Cerebellar nuclear complex (tissue), 1 donor: ENCODE measurements at regions not wholly inside any gene's neighbourhood (a gene's known extent, or its start where the extent isn't known, plus 50 kb on each side); places are given as distances from the start of the nearest gene placed in this dataset.
"Not testable (repeated sequence)": the region's sequence is repeated elsewhere in the genome, so short reads cannot be mapped to it uniquely, and the experiment has no call there.

ENCODE experiments used
- DNase-seq, 2 experiments: peaks; one replicate each; lab custom pipeline; 2025; lab: John Stamatoyannopoulos, UW

GRCh38 chr2:150136401-150136800, 351.1 kb downstream of the RND3 start:
- no peak for DNase-seq

DNA sequence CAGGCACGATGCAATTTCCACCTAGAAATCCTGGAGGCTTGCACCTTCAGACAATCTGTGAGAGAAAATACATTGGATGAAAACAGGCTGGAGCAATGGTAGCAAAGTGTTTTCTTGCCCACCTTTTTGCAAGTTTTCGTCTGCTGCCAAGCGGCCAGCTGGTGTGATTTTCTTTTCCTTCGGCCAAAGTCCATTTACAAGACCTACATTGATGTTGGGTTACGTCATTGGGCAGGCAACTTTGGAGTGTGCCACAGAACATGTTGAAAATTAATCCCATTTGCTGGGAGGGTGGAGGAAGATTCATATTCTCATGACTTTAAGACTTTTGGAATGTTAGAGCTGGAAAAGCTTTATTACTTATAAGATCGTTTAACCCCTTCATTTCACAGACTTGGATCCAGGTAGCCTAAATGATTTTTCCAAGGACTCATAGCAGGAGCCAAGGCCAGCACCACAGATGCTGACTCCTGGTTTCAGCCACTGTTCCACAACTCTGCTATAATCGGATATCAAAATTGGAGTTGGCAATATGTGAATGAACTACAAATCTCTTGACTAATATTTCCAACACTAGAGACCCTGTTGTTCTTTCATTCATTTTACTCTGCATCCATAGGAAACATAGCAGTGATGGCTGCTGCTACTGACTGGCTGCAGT, 352.1 kb downstream of the RND3 start:
- DNase-seq = no peak

- DNase-seq = no peak
These were observed 353.1 kb downstream of the RND3 start for GRCh38 chr2:150134223-150134857.

DNA sequence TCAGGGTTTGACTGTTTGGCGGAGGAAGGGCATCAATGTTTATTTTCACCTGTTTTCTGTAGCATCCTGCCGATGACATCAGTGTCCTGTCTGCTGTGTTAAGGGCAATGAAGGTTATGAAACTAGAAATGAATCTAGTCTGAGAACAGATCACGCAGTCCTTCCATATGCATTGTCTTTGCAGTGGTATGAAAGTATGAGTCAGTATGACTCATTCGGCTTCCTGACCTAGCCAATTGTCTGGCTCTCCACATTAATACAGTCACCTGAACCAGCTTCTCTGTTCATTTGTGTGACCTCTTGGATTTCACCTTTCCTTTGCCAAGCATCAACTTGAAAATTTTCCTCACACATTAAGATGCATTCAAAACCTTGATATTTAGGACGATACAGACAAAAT, 353.8 kb downstream of the RND3 start:
- no peak for DNase-seq

- DNase-seq = no peak
These were observed 357.4 kb downstream of the RND3 start for GRCh38 chr2:150129921-150130575.

GRCh38 chr2:150127995-150128394, 359.5 kb downstream of the RND3 start:
- DNase-seq = no peak

- no peak for DNase-seq
These were observed 360.0 kb downstream of the RND3 start for GRCh38 chr2:150127346-150127990.

DNA sequence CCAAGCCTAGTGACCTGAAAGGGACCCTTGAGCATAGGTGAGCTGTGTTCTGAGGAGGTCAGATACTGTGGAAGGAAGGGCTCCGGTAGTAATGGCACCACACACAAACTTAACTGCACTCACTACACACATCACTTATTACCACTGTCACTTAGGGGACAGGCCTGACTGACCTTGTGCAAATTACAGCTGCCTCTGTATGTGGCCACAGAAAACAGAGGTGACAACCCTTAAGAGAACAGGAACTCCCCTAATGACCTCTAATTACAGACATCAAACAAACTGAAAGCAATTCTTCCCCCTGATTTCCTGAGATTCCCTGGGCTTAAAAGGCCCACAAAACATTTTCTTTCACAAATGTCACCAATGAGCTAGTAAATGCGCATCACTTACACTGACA, 360.6 kb downstream of the RND3 start:
- no peak for DNase-seq

DNA sequence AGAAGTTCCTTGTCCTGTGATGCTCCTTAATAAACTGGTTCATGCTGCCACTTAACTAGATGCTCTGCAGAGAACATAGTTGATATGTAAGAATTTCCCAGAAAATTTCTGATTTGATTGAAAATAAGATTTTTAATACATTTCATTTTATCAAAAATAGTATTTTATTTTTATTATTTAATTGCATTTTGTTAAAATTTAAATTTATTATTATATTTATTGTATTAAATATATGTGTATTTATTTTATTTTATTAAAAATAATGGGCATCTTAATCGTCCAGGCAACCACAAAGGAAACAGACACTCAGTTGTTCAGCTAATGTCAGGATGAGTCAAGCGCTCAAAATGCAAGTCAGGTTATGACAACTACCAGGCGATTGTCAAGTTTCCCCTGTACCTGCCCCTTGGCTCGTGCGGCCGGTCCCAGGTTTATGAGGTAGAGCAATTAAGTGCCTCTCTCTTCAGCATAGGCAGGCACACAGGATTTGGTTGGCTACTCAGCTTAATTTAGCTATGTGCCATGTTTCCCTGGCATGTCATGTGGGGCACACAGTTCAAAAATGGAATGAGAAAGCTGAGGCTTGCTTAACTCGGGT, 361.2 kb downstream of the RND3 start:
- DNase-seq = no peak

DNA sequence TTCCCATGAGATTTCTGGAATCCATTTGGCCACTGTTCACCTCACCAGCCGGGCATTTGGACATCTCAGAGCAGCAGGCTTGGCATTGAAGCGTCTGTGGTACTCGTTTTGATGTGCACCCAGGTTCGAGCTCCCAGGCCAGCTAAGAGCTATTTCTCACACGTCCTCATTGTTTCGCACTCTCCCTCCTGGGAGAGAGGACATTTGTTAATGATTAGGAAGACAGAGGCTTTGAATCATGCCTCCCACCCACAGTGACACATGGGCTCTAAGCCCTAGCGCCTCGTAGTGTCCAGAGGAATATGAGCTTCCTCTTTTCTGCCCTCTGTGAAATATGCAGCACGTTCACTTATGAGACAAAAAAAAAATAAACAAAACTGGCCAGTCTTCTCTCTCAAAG, 361.8 kb downstream of the RND3 start:
- no peak for DNase-seq

- no peak for DNase-seq
These were observed 362.3 kb downstream of the RND3 start for GRCh38 chr2:150125188-150125587.

DNA sequence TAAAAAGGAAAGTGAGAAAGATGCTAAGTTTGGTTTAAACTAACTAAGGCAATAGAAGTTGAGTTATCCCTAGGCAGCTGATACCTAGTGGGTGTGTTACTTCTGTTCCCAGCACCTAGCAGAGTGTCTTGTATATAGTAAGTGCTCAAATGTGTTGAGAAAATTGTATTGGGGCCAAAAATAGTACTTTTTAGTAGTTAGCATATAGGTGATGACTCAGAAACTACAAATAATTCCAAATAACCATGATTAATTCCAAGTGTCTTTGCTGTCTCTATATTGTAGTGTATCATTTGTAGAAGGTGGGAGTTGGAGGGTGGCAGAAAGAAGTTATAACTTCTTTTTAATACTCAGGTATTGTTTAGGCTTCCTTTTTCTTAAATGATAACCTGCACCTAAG, 362.7 kb downstream of the RND3 start:
- DNase-seq = no peak

DNA sequence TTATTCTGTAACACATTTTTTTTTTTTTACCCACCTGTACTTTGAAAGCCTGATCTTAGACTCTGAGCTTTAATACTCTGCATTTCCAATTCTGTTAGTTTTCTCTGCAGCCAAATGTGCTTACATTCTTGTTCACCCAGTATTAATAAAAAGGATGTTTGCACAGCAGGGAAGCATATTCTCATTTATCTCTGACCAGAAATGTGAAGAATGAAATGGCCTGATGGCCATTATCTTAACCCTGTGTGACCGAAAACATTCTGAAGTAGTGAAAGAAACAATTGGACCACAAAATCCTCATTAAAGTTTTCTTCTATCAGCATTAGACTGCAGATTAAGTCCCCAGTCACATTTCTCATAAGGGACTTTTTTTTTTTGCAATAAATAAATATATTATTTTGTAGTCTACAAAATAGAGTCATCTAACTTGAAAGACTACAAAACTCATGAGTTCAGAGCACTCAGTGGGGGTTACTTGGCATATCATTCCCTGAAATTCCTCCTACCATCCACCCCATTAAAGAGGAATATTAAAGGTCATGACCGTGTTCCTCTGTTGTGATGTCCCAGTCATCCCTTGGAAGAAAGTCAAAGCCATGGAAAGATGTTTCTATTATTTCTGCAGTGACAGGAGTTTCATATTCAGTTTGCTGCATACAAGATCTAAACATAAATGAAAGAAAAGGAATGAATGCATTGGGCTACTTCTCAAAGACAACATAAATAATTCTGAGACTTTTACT, 364.4 kb downstream of the RND3 start:
- no peak for DNase-seq

DNA sequence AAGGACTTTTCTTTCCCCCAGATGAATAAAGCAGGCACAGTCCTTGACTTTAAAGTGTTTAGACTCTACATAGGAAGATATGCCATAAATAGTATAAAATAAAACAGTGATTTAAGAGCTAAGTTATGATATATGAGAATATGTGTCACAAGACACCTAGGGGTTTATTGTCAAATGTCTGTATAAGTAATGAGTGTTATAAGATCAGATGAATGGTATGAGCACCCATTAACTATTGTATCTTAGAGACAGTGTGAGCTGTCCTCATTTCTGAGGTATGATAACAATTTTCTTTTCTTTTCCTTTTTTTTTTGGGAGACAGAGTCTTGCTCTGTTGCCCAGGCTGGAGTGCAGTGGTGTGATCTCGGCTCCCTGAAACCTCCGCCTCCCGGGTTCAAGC, 365.3 kb downstream of the RND3 start:
- DNase-seq = no peak

- no peak for DNase-seq
These were observed 367.0 kb downstream of the RND3 start for GRCh38 chr2:150120326-150120955.

DNA sequence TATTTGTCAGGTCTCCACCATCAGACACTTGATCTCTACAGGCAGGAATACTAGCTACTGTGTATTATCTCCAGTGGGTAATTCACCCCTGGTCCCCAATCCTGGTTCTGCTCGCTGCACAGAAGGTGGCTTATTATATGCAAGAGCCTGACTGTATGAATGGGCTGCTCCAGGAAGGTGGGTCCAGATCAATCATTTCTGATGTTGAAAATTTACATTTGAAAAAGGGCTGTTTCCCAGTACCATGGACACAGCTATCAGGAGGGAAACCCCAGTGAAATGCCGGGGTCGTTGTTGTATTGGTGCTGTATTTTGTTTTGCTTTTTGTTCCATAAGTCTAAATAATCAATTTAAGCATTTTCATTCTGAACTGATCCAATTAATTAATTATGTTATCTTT, 367.6 kb downstream of the RND3 start:
- no peak for DNase-seq

- DNase-seq = not testable (repeated sequence)
These were observed 373.4 kb downstream of the RND3 start for GRCh38 chr2:150114089-150114488.

- no peak for DNase-seq
These were observed 376.9 kb downstream of the RND3 start for GRCh38 chr2:150110548-150110947.

DNA sequence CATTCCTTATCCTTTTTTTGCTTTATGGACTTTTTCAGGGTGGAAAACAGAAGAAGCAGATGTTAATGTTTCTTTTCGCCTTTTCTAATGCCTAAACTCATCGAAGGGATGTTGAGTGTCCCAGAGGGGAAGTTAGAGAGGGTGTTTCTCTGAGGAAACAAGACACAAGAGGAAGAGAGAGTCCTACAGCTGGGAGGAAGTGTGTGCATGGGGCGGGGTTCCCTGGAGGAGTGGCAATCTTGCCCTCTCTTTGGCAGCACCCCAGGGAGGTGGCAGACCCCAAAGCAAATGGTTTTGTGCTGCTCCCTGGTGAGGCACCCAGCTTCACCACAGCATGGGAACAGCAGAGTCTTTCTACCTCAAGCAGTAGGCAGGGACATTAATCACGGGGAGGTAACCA, 377.6 kb downstream of the RND3 start:
- DNase-seq = no peak

- no peak for DNase-seq
These were observed 378.4 kb downstream of the RND3 start for GRCh38 chr2:150109028-150109427.

- no peak for DNase-seq
These were observed 379.7 kb downstream of the RND3 start for GRCh38 chr2:150107816-150108215.
